Activated CD4-positive, alpha-beta T cell treated with anti-CD3 and anti-CD28 coated beads, Interleukin-2, amount 50 U/mL, for 16 hours (primary cell): ENCODE measurements at regions not wholly inside any gene's neighbourhood (a gene's known extent, or its start where the extent isn't known, plus 50 kb on each side); places are given as distances from the start of the nearest gene placed in this dataset.
A peak's percentile ranks its signal among the peaks of the same experiment; 100 is the strongest.

Experiments used
- DNase-seq: peaks from one replicate; pipeline ENCODE4 v3.0.0-alpha.2; 2020

GRCh38 chr1:234972411-234973191 lies 156.0 kb downstream of the TOMM20 start:
- no peak for DNase-seq

DNA sequence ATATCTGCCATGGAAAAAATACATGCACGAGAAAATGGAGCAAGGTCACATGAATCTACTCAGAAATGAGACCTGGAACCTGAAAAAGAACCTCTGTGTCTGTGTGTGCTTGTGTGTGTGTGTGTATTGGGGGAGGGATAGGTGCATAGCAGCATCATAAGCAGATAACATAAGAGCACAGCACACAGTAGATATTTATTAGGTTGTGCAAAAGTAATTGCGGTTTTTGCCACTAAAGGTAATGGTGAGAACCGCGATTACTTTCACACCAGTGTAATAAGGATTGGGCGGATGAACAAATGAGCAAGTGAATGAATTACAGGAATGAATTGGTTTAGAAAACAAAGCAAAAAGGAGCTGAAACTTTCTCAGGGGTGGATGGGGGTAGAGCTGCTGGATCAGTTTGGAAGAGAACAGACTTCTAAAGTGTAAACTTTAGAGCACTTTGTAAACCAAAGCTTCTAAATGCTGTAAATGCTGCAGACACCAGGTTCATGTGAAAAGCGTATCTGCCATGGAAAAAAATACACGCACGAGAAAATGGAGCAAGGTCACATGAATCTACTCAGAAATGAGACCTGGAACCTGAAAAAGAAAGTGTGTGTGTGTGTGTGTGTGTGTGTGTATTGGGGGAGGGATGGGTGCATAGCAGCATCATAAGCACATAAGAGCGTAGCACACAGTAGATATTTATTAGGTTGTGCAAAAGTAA lies 156.9 kb downstream of the TOMM20 start:
- no peak for DNase-seq

DNA sequence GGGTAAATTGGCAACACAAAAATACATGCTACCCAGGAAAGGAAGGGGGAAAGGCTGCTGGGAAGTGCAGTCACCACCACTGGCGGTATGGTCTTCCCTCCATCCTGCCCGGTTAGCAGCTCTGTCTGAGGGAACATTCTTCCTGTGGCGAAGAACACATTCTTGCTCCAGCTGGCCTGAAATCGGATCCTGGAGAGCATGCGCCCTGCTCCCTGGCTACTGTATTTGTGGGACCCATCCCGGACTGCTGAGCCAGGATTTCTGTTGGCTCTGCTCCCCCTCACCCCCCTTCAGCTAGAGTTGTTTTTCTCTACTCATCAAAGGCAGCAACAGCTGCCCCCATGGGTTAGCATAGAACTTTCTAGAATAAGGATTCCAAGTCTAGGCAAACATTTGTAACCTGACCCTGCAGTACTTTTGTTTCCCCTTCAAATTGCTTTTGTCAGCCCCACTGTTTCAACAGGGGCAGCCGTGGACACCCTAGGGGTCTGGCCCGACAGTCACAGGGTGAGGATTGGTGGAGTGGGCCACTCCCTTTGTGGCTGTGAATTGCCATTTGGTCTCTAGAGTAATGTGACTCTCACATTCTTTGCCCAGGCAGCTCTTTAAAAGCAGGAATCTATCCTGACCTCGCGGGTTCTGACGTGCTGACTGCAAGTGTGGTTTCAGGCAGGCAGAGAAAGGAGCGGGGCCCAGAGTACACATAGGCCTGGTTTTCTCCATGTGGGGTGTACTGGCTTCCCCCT lies 157.7 kb downstream of the TOMM20 start:
- no peak for DNase-seq

DNA sequence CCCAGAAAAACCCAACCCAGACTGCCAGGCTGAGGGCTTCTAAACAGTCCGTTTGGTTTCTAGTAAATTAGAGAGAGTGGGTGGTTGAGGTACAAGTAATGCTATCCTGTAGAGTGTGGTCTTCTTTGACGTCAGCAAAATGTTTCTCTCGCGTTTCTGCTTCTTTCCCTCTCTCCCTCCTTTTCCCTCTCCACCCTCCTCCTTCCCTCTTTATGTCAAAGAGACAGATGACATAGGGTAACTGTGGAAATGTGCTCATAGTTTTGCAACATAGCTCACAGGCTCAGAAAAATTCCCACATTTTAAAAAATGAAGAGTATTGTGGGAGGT lies 158.3 kb downstream of the TOMM20 start:
- DNase-seq, result no peak

DNA sequence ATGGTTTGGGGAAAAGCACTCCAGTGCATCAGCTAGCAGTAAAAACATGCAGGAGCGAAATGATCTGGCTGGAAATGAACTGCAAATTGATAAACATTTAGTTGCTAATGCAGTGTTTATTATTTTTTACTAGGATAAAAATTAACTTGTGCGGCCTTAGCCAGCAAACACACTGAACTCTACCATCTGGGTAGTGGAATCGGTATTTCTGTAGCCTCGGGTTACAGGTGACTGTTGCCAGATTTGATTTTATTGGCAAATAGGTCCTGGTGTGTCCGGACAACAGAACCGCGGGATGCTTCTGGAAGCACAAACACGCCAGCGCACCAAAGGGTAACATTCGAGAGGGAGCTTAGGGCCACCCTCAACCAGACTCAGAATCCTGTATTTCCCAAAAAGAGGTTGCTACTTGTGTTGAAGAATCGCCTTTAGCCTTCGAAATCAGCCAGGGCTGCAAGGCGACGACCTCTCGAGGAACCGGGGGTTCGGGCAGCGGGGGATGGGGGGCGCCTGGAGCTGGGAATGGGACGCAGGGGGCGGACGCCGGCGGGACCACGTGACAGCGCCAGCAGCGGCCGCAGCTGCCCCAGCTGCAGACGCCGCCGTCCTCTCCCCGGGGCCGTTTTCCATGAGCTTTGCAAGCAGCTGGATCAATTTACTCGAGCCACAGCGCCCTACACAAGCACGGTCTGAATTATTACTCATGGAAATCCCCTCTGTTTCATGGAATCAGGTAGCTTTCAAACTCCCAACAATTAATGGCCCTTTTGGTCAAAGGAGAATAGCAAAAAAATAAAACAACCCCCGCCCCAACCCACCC lies 158.8 kb downstream of the TOMM20 start:
- no peak for DNase-seq

DNA sequence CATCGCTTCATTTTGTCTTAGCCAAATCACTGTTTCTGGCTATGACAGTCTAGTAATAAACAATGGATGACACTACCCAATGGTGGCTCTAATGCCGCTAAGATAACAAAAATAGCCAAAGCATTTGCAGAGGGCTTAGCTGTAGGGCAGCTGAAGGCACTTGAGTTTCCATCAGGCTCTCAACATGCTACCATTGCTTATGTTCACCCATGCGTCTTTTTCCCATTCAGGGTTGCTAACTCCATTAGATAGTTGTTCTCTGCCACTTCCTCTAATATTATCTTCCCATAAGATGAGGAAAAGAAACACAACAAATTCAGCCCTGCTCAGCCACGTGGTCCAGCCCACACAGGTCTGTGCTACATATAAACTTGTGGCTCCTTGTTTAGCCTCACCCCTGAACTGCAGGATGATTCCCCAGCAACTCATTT lies 159.6 kb downstream of the TOMM20 start:
- DNase-seq, result no peak

DNA sequence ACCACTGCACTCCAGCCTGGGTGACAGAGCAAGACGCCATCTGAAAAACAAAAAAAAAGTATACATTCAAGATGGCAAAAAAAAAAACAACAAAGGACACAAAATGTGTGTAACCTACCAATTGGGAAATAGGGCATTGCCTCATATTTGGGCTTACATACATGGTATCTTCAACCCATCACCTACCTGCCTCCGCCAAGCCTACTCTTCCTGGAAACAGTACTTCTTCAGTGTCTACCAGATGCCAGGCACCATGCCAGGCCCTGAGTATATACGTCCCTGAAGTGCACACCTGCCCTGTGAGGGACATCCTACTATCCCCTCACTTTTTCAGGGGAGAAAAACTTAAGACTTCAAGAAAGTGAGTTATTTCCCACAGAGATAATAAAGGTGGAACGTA lies 160.2 kb downstream of the TOMM20 start:
- DNase-seq, result no peak

DNA sequence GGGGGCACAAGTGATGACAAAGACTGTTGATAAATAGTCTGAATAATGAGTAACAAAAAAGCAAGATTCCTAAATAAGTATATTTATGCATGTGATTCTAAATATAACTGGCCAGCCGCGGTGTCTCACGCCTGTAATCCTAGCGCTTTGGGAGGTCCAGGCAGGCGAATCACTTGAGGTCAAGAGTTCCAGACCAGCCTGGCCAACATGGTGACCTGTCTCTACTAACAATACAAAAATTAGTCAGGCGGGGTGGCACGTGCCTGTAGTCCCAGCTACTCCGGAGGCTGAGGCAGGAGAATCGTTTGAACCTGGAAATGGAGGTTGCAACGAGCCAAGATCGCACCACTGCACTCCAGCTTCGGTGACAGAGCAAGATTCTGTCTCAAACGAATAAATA lies 161.5 kb downstream of the TOMM20 start:
- DNase-seq, result no peak

DNA sequence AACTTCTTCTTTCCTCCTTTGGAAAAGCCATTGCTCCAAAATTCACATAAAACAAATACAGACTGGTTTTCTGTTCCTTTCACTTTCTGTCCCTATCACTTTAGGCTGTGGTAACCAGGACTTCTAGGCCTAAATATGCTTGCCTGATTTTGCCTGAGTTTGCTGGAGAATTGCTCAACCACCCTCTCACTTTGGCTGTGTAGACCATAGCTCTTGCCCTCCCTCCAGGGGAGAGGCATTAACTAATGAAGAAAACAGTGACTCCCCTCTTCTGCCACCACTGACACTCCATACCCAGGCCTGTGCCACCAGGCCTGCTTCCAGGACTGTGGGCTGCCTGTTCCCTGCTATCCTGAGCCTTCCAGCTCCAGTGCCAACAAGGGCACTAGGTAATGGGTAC lies 163.5 kb downstream of the TOMM20 start:
- DNase-seq, result no peak

- DNase-seq, result no peak
Measured at GRCh38 chr1:234963904-234964702, 164.5 kb downstream of the TOMM20 start.

- DNase-seq, result peak; percentile 96
Measured at GRCh38 chr1:234963180-234963903, 165.3 kb downstream of the TOMM20 start.

GRCh38 chr1:234962340-234962989 lies 166.2 kb downstream of the TOMM20 start:
- DNase-seq, result peak; percentile 62

- DNase-seq, result peak; percentile 62
Measured at GRCh38 chr1:234961456-234962339, 166.9 kb downstream of the TOMM20 start.

GRCh38 chr1:234960722-234961455 lies 167.7 kb downstream of the TOMM20 start:
- no peak for DNase-seq

- no peak for DNase-seq
Measured at GRCh38 chr1:234958706-234959657, 169.7 kb downstream of the TOMM20 start.

DNA sequence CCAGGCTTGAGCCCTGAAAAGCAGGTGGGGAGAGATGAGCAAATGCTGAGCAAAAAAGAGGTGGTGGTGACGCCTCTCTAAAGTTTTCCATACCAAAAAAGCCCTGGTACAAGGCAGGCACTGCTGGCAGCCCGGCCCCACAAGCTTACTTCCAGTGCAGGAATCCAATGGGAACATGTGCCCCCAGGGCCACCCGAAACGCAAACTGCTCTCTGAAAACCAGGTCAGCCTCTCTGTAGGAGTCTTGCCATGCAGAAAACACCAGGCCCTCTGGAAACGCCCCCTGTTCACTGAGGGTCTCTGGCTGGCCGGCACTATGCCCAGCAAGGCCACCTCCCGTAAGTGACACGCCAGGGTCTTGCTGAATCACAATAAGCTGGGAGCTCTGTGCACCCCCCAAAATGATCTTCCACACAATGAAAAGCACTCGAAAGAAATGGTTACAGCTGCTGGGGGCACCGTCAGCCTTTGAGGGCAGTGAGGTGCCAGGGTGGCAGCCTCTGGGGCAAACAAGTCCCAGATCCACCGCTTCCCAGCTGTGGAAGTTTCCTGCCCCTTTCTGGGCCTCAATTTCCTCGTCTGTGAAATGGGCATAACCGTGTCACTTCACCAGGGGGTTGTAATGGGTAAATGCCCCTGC lies 170.5 kb downstream of the TOMM20 start:
- no peak for DNase-seq

- no peak for DNase-seq
Measured at GRCh38 chr1:234957330-234958065, 171.1 kb downstream of the TOMM20 start.
